Heart left ventricle (tissue), 16 donors: ENCODE measurements at regions not wholly inside any gene's neighbourhood (a gene's known extent, or its start where the extent isn't known, plus 50 kb on each side); places are given as distances from the start of the nearest gene placed in this dataset.

Experiments used
- ATAC-seq, 4 donors: fragments of 200-7000 bp; cut with Tn5 transposase; one replicate each; pipeline ENCODE4 v1.9.1; 2020 to 2022; ENCODE audit warnings: moderate library complexity in 4 of 4, mild to moderate bottlenecking in 3 of 4, moderate number of reproducible peaks in 1 of 4
- DNase-seq, 5 donors: peaks; one replicate each; pipeline ENCODE4 v3.0.0-alpha.2; 2020
- H3K27ac ChIP-seq, 12 donors: fragments of 200-600 bp; sonication (generic) in 4 of 12; one replicate each; pipeline versions ENCODE4 v1.5.0 to v1.8.0; 2016 to 2022; ENCODE audit warnings: mild to moderate bottlenecking in 2 of 12
- H3K27me3 ChIP-seq, 9 donors: fragments of 200-600 bp; sonication (generic) in 2 of 9; one replicate each; pipeline versions ENCODE4 v1.5.1 to v1.8.0; 2016 to 2022; ENCODE audit warnings: mild to moderate bottlenecking in 3 of 9
- H3K36me3 ChIP-seq, 9 donors: fragments of 200-600 bp; sonication (generic) in 2 of 9; one replicate each; pipeline versions ENCODE4 v1.5.0 to v1.8.0; 2018 to 2022; ENCODE audit warnings: mild to moderate bottlenecking in 2 of 9
- H3K4me1 ChIP-seq, 12 donors: fragments of 200-600 bp; sonication (generic) in 4 of 12; one replicate each; pipeline versions ENCODE4 v1.5.0 to v1.8.0; 2016 to 2022; ENCODE audit warnings: mild to moderate bottlenecking in 3 of 12
- H3K4me3 ChIP-seq, 12 donors: fragments of 200-600 bp; sonication (generic) in 4 of 12; one replicate each; pipeline versions ENCODE4 v1.5.0 to v1.8.0; 2017 to 2022; ENCODE audit warnings: mild to moderate bottlenecking in 9 of 12, moderate library complexity in 4 of 12
- H3K9me3 ChIP-seq, 12 donors: fragments of 200-600 bp; sonication (generic) in 4 of 12; one replicate each; pipeline versions ENCODE4 v1.5.0 to v1.8.0; 2016 to 2022; ENCODE audit warnings: mild to moderate bottlenecking in 1 of 12
- POLR2A ChIP-seq, 2 donors: fragments of 450-650 bp; IDR thresholded peaks; one replicate each; pipeline ENCODE4 v1.6.1; 2017; ENCODE audit warnings: antibody characterized with exemption in 2 of 2, mild to moderate bottlenecking in 2 of 2, moderate library complexity in 2 of 2
- WGBS, 4 donors: extraction: QIAGEN DNeasy Blood & Tissue Kit in 2 of 4; methylation state at CpG; one replicate each; pipeline versions ENCODE4 v1.1.5 to v1.1.7; 2013 to 2018; 5-methylcytosine and 5-hydroxymethylcytosine counted together
- intact Hi-C, 10 donors: fragments of 100-400 bp; cut with DNase I; formaldehyde crosslinking; loops; one replicate each; pipeline versions ENCODE4 v1.11.1 to v1.14.2; 2022
- TF ChIP-seq, protein P1 (sequence below), 12 donors: fragments of 200-600 bp; sonication (generic) in 4 of 12; IDR thresholded peaks; one replicate each; pipeline versions ENCODE4 v1.5.0 to v1.8.0; 2018 to 2022; ENCODE audit warnings: antibody characterized with exemption in 12 of 12, mild to moderate bottlenecking in 5 of 12
- donor health status: ischemic (EF 13 %, LVEDD 7.1; RV severe dilation, severe dysfunction).
- donor health status: healthy with polysubstance abuse.
- donor health status: DM: no; HTN: yes; CAD: no.
- donor health status: DM: no; HTN: no; CAD: no.
- donor health status: ischemic (EF 25% LVEDD 6.9; RV normal size, moderate dysfunction).
- donor health status: ischemic (EF 25% LVEDD 5.7; RV mildly dilated, moderate dysfunction).
- donor health status: healthy.
- donor health status: DM: yes; HTN: yes; CAD: no.
- donor health status: ischemic (EF 35%, LVEDD 5.7; RV mildly dilated, moderate dysfunction).
- donor health status: nonischemic (EF 11% LVEDD 7.7; RV severe dilation, severe dysfunction).
- donor health status: DM: yes; HTN: yes; CAD: no.
- donor health status: PGD.
- donor health status: ischemic (EF 29% LVEDD 5.4; RV normal size, mild dysfunction).
- donor health status: nonischemic (EF 23%, LVEDD 6.1; RV moderate dilation, normal function).

DNA sequence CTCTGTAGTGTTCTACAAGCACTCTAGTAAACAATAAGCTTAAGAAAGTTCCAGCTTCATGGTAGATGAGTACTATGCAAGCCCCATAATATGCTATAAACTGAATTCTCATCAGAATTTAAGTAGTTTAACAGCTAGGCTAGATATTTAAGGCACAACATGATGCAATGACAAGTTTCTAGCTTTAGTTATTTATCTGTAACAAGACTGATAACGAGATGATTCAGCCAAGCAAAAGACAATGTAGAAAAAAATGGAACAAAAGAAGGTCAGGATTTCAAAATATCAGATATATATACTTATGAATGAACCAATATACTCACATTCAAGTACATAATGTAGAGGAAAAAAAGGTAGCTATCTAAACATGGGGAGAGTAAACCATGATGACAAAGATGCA lies 61.0 kb upstream of the RERGL start:
- intact Hi-C loops, result no loop called here

DNA sequence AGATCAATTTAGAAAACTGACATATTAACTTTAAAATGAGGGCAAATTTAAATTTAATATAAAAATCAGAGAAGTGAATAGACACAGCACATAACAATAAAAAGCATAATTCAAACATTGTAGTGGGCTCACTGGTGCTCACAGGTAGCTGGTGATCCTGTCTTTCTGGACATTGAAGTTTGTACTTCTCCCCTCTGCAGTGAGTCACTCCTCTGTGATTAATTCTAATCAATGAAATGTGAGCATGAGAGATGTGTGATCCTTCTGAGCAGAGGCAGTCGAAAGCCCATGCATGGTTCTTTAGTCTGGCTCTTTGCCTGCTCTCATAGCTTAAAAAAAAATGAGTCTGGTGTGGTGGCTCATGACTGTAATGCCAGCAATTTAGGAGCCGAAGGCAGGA lies 59.0 kb upstream of the RERGL start:
- Histone ChIP-seq H3K27ac (no peak overlapping the region), H3K4me3 (no peak overlapping the region), H3K9me3 (no peaks in the 10 kb centered on the region), H3K36me3 (no peaks in the 10 kb centered on the region), H3K27me3 (no peaks in the 10 kb centered on the region), H3K4me1 (peaks cover 0 to 6% (median 0%) of the 10 kb centered on the region in 12 donors)
- DNase-seq (no peak), ATAC-seq (no peak)
- TF ChIP-seq POLR2A (IDR thresholded peaks at IDR 0.05), result no peak
- TF ChIP-seq, protein P1, sequence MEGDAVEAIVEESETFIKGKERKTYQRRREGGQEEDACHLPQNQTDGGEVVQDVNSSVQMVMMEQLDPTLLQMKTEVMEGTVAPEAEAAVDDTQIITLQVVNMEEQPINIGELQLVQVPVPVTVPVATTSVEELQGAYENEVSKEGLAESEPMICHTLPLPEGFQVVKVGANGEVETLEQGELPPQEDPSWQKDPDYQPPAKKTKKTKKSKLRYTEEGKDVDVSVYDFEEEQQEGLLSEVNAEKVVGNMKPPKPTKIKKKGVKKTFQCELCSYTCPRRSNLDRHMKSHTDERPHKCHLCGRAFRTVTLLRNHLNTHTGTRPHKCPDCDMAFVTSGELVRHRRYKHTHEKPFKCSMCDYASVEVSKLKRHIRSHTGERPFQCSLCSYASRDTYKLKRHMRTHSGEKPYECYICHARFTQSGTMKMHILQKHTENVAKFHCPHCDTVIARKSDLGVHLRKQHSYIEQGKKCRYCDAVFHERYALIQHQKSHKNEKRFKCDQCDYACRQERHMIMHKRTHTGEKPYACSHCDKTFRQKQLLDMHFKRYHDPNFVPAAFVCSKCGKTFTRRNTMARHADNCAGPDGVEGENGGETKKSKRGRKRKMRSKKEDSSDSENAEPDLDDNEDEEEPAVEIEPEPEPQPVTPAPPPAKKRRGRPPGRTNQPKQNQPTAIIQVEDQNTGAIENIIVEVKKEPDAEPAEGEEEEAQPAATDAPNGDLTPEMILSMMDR (IDR thresholded peaks at IDR 0.05), result no peak
- 46 to 51% (median 48%) methylated on average over 2 of the region's 2 CpGs for WGBS, 4 donors
- intact Hi-C loops, result loop anchor here in 1 of 10 donors (10.0 kb wide), 1 partner anchor 76 kb away; no protein-coding TSS in a partner anchor

More for the DNA sequence above, 61.0 kb upstream of the RERGL start:
- TF ChIP-seq, protein P1 (IDR thresholded peaks at IDR 0.05), result no peak
- TF ChIP-seq POLR2A (IDR thresholded peaks at IDR 0.05), result no peak
- Histone ChIP-seq H3K4me3 (no peak overlapping the region), H3K4me1 (no peaks in the 10 kb centered on the region), H3K9me3 (peaks cover 0 to 10% (median 0%) of the 10 kb centered on the region in 12 donors), H3K27ac (no peak overlapping the region), H3K36me3 (no peaks in the 10 kb centered on the region), H3K27me3 (no peaks in the 10 kb centered on the region)
- WGBS, 4 donors, result 49 to 67% (median 52%) methylated on average over 1 of the region's 1 CpG
- DNase-seq (no peak), ATAC-seq (no peak)

DNA sequence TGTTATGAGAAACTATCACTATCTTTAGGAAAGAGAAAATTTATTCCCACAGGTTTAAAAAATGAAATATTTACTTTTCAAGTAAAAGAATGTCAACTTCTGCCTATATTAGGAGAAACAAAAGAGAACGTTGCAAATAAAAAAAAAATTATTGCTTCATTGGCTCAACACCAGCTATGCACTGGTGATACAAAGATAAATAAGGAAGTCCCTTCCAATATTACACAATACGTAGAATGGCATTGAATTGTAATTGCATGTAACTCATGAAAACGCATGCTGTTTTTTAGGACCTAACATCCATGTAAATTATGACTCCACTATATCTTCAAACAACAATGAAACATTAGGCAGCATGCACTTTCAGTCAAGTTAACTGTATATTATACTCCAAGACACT lies 56.4 kb upstream of the RERGL start:
- H3K4me1 ChIP-seq, result peaks cover 0 to 13% (median 1%) of the 10 kb centered on the region in 12 donors
- intact Hi-C loops, result loop anchor here in 1 of 10 donors (10.0 kb wide), 1 partner anchor 78 kb away; no protein-coding TSS in a partner anchor
- no peak overlapping the region for H3K4me3 ChIP-seq
- peak overlapping the region in 1 of 12 donors; percentile 51 for H3K27ac ChIP-seq
- ATAC-seq, result no peak
- no peaks in the 10 kb centered on the region for H3K36me3 ChIP-seq
- H3K9me3 ChIP-seq, result no peaks in the 10 kb centered on the region
- TF ChIP-seq, protein P1 (IDR thresholded peaks at IDR 0.05), result no peak
- no peak for TF ChIP-seq POLR2A (IDR thresholded peaks at IDR 0.05)
- no peaks in the 10 kb centered on the region for H3K27me3 ChIP-seq
- no peak for DNase-seq
- WGBS, 4 donors, result 47 to 58% (median 56%) methylated on average over 3 of the region's 3 CpGs

DNA sequence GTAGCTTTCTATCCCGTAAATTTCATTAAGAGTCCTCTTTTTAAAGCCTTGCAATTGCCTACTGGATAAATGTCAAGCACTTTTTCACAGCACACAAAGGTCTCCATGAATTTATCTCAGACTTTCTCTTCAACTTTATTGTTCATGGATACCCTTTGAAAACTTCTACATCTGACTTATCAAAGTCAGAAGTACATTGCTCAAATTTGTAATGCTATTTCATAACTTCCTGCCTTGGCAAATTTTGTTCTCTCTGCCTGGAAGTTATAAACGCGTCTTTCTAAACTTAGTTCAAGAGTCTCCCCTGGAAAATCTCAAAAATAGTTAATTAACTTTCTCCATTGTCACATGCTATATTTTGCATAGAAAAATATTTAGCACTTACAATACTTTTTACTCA lies 55.9 kb upstream of the RERGL start:
- intact Hi-C loops, result loop anchor here in 1 of 10 donors (10.0 kb wide), 1 partner anchor 79 kb away; no protein-coding TSS in a partner anchor
- no peaks in the 10 kb centered on the region for H3K36me3 ChIP-seq
- no peak overlapping the region for H3K4me3 ChIP-seq
- DNase-seq (no peak), ATAC-seq (no peak)
- no peaks in the 10 kb centered on the region for H3K27me3 ChIP-seq
- no peak for TF ChIP-seq POLR2A (IDR thresholded peaks at IDR 0.05)
- TF ChIP-seq, protein P1 (IDR thresholded peaks at IDR 0.05), result no peak
- H3K9me3 ChIP-seq, result no peaks in the 10 kb centered on the region
- H3K4me1 ChIP-seq, result peaks cover 0 to 17% (median 1%) of the 10 kb centered on the region in 12 donors
- 57 to 65% (median 64%) methylated on average over 3 of the region's 3 CpGs for WGBS, 4 donors
- H3K27ac ChIP-seq, result peak overlapping the region in 1 of 12 donors; percentile 51
